GM18861 (cell line): ENCODE measurements at regions not wholly inside any gene's neighbourhood (a gene's known extent, or its start where the extent isn't known, plus 50 kb on each side); places are given as distances from the start of the nearest gene placed in this dataset.
"Not testable (repeated sequence)": the region's sequence is repeated elsewhere in the genome, so short reads cannot be mapped to it uniquely, and the experiment has no call there.

Experiments used
- ATAC-seq: cut with Tn5 transposase; IDR thresholded peaks from one replicate; pipeline ENCODE4 v1.9.1; 2021; ENCODE audit not compliant: unreplicated experiment

GRCh38 chr10:90018819-90019218 lies 317.4 kb downstream of the KIF20B start:
- ATAC-seq = no peak

- ATAC-seq = no peak
Observed at GRCh38 chr10:90020506-90020905, 319.1 kb downstream of the KIF20B start.

GRCh38 chr10:90023950-90024349 lies 322.6 kb downstream of the KIF20B start:
- no peak for ATAC-seq

- ATAC-seq = no peak
Observed at GRCh38 chr10:90028312-90028711, 326.9 kb downstream of the KIF20B start.

GRCh38 chr10:90031776-90032175 lies 330.4 kb downstream of the KIF20B start:
- no peak for ATAC-seq

GRCh38 chr10:90032519-90032918 lies 331.1 kb downstream of the KIF20B start:
- no peak for ATAC-seq

GRCh38 chr10:90034862-90035261 lies 333.5 kb downstream of the KIF20B start:
- ATAC-seq = not testable (repeated sequence)

GRCh38 chr10:90041585-90041984 lies 340.2 kb downstream of the KIF20B start:
- no peak for ATAC-seq

- ATAC-seq = no peak
Observed at GRCh38 chr10:90042075-90042474, 340.7 kb downstream of the KIF20B start.

- ATAC-seq = peak; percentile 87
Observed at GRCh38 chr10:90047243-90047729, 345.9 kb downstream of the KIF20B start.

- ATAC-seq = no peak
Observed at GRCh38 chr10:90051053-90051452, 349.7 kb downstream of the KIF20B start.

- no peak for ATAC-seq
Observed at GRCh38 chr10:90051474-90051873, 350.1 kb downstream of the KIF20B start.

- no peak for ATAC-seq
Observed at GRCh38 chr10:90062786-90063185, 361.4 kb downstream of the KIF20B start.

- no peak for ATAC-seq
Observed at GRCh38 chr10:90064295-90064694, 362.9 kb downstream of the KIF20B start.

GRCh38 chr10:90066435-90066834 lies 365.0 kb downstream of the KIF20B start:
- no peak for ATAC-seq

GRCh38 chr10:90075995-90076394 lies 374.6 kb downstream of the KIF20B start:
- no peak for ATAC-seq

GRCh38 chr10:90079819-90080218 lies 378.4 kb downstream of the KIF20B start:
- ATAC-seq = no peak

- not testable (repeated sequence) for ATAC-seq
Observed at GRCh38 chr10:90086606-90087190, 385.3 kb downstream of the KIF20B start.

- ATAC-seq = peak; percentile 98
Observed at GRCh38 chr10:90087197-90088023, 386.0 kb downstream of the KIF20B start.

- ATAC-seq = no peak
Observed at GRCh38 chr10:90088024-90088317, 386.6 kb downstream of the KIF20B start.

- ATAC-seq = no peak
Observed at GRCh38 chr10:90089719-90090118, 388.3 kb downstream of the KIF20B start.

- ATAC-seq = no peak
Observed at GRCh38 chr10:90096196-90096595, 394.8 kb downstream of the KIF20B start.

GRCh38 chr10:90107581-90107980 lies 406.2 kb downstream of the KIF20B start:
- not testable (repeated sequence) for ATAC-seq
